HG02970 (cell line): ENCODE measurements at regions not wholly inside any gene's neighbourhood (a gene's known extent, or its start where the extent isn't known, plus 50 kb on each side); places are given as distances from the start of the nearest gene placed in this dataset.
"Not testable (repeated sequence)": the region's sequence is repeated elsewhere in the genome, so short reads cannot be mapped to it uniquely, and the experiment has no call there.

Source experiments
- ATAC-seq: cut with Tn5 transposase; IDR thresholded peaks from one replicate; pipeline ENCODE4 v1.9.1; 2021; ENCODE audit warnings: mild to moderate bottlenecking, moderate library complexity, moderate number of reproducible peaks; ENCODE audit not compliant: unreplicated experiment, low FRiP score

DNA sequence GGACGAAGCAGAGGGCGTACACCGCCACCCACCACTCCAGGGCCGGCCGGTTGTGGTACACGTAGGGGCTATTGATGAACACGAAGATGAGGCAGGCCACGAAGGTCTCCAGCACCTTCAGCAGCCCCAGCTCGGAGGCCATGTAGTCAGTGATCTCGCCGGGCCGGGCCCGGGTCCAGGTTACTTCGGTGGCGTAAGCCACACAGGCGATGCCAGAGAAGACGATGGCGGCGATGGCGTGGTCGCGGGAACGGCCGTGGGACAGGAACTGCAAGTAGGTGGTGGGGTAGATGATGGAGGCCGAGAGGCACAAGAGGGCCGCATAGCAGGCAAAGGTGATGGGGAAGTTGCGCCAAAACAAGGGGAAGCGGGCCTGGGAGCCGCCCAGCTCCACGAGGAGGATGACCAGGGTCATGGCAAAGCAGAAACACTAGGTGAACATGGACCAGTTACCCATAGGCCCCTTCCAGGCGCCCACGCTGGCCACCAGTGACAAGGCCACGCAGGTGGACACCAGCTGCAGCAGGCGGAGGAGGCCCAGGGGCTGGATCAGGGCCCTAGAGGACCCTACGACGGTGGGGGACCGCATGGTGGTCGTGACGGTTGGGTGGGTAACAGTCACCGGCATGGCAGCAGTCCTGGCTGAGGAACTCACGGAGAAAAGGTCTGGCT lies 128.4 kb upstream of the FAM98A start:
- no peak for ATAC-seq

GRCh38 chr2:33726415-33726814 lies 127.3 kb upstream of the FAM98A start:
- no peak for ATAC-seq

GRCh38 chr2:33723329-33723728 lies 124.2 kb upstream of the FAM98A start:
- no peak for ATAC-seq

GRCh38 chr2:33719067-33719466 lies 120.0 kb upstream of the FAM98A start:
- ATAC-seq, result no peak

DNA sequence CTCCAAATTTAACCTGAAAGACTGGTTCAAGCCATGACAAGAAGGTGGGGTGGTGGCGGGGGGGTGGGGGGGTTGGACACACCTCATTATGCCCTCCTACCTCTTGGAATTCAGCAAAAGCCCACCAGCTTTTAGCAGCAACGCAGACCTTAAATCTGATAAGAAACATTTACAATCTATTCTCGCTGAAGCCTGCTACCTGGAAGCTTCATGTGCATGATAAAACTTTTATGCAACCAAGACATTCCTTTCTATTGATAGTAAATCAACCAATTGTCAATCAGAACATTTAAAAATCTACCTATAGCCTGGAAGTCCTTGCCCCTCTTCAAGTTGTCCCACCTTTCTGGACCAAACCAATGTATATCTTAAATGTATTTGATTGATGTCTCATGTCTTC lies 113.6 kb upstream of the FAM98A start:
- no peak for ATAC-seq

DNA sequence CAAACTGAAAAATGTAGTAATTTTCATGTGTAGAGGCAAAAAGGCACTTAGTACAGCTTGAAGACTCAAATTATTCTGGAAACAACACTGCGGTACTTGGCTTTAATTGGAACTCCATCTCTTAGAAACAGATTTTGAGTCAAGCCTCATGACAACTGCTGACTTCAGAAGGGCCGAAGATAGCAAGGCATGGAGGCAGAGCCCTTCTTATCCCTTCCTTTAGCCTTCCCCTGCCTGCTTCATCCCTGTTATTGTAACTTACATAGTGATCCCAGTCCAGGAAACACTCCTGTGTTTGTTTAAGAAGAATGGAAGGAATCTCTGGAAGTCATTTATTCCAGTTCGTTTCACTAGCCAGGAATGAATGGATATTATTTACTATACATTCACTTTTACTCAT lies 110.9 kb upstream of the FAM98A start:
- ATAC-seq, result no peak

DNA sequence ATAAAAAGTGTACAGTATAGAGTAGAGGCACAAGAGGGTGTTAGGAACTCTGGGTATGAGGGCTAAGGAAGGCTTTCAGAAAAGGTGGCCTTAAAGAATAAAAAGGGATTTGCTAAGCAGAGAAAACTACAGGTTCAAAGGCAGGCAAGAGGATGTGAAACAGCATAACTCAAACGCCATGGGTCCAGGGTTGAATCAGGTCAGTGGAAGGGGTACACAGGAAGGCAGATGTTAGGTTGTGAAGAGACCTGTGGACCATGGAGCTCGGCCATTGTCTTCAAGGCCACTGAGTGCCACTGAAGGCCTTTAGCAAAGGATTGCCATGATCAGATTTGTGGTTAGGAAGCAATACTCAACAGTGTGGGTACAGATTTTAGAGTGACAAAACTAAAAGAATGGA lies 108.2 kb upstream of the FAM98A start:
- ATAC-seq, result no peak

GRCh38 chr2:33706410-33706809 lies 107.3 kb upstream of the FAM98A start:
- no peak for ATAC-seq

- no peak for ATAC-seq
Measured at GRCh38 chr2:33704406-33704855, 105.3 kb upstream of the FAM98A start.

DNA sequence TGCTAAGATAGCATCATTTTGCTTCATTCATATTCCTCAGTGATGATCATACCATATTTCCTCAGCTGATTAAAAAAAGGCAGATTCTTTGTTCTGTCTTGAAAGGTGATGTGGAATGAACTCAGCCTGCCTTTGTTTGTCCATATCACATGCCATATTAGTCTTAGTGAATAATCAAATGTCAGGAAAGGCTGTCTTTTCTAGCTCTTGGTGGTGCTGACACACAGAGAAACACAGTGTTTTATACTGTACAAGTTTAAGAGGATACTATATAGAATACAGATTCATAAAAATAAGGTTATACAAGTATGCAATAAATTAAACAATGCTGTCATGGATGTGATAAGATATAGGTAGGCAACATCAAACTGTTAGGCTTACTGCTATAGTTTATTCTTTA lies 97.1 kb upstream of the FAM98A start:
- no peak for ATAC-seq

DNA sequence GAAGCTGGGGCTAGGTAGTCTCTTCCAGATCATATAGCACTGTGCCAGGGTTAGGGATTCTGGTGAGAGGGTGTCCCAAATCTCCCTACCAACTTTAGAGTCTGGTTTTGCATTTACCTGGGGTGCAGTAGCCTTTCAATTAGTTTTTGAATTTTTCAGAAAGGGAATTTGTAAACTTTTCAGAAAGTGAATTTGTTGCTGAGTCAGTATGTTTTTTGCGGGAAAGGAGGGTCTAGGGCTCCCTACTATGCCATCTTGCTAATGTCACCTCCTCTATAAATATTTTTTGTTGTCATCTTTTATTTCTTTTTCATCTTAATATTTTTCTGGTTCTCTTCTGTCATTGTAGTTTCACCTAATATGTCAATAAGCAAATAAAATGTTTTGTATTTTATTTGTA lies 95.8 kb upstream of the FAM98A start:
- no peak for ATAC-seq

- not testable (repeated sequence) for ATAC-seq
Measured at GRCh38 chr2:33690686-33691085, 91.6 kb upstream of the FAM98A start.

GRCh38 chr2:33681364-33681757 lies 82.3 kb upstream of the FAM98A start:
- no peak for ATAC-seq

GRCh38 chr2:33680644-33681363 lies 81.7 kb upstream of the FAM98A start:
- ATAC-seq, result no peak

- no peak for ATAC-seq
Measured at GRCh38 chr2:33678436-33678835, 79.3 kb upstream of the FAM98A start.

DNA sequence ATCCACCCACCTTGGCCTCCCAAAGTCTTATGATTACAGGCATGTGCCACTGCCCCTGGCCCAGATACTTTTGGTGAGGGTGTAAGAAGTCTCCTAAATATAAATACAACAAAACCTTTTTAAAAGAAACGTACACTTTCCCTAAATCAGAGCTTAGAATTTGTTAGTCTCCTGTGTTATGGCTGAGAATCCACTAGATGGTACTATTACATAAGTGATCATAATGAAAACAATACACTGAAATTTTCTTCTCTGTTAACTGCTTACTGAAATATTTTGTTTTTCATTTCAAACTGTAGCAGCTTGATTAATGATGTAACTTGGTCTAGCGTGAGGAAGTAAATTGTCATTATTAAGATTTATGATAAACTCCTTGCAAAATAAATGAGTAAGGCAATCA lies 74.8 kb upstream of the FAM98A start:
- no peak for ATAC-seq

DNA sequence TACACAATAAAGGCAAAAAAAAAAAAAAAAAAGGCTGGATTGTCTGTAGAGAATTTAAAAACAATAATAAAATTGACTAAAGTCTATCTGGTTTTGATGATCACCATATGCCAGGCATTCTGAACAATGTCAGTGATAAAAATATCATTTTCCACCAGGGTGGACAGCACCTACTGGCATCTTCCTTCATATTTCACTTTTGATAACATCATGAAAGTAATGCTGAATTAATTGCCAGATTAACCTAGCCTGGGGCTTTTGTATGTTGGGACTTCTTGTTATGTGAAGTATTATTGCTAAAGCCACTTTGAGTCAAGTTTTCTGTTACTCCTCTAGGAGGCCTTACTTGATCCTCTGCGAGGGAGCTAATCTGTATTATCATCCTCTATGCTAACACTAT lies 73.8 kb upstream of the FAM98A start:
- ATAC-seq, result no peak

DNA sequence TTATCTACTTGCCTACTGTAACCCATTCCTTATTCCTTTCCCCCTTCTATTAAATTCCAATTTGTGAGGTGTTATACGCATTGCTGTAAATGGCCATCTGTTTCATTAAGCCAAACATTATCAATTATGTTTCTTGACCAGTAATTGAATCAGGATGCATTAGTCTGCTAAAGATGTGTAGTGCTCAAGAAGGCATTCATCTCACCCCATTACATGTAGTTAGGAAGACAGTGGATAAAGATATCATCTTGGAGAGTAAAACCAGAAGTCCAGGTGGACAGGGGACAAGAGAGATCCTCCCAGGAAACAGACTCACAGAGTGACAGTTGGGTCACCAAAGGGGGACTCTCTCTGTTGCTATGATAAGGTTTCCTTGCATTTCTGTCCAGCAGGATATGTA lies 73.3 kb upstream of the FAM98A start:
- no peak for ATAC-seq

DNA sequence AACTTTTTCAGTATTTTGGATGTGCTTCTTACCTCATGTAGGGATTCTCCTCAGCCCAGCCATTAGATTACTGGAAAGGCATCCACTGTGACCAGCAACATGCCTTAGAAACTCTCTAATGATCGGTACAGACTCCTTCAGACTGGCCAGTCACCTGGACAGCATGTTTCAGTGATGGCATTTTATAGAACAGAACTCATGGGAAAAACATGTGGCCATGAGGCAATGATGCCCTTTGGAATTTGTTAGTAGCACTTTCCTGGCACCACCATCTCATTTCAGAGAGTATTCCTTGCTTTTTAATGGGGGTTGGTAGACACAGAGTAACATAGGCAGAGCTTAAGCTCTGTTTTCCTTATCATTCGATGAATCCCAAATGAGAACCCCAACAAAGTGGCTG lies 72.1 kb upstream of the FAM98A start:
- no peak for ATAC-seq

DNA sequence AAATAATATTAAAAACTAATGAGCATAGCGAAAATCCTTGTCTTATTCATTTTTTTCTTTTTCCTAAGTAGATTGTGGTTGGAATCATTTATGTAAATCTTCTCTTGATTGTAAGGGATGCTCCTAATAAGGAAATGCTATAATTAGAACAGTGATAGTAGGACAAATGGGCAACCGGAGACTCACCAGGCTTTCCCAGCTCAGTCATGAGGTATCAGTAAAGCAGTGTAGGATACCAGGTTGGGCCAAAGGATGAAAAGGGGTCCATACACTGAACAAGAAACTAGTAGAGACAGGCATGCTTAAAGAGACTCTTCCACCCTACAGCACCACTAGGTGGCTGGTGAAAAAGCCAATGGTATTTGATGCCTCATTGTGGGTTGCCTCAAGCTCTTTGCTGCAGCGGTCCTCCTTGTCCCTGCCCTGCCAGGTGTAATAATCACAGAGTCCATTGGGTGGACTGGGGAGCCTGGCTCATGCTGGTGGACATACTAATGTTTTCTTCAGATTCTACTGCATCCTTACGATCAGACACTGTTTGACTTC lies 71.4 kb upstream of the FAM98A start:
- ATAC-seq, result no peak

DNA sequence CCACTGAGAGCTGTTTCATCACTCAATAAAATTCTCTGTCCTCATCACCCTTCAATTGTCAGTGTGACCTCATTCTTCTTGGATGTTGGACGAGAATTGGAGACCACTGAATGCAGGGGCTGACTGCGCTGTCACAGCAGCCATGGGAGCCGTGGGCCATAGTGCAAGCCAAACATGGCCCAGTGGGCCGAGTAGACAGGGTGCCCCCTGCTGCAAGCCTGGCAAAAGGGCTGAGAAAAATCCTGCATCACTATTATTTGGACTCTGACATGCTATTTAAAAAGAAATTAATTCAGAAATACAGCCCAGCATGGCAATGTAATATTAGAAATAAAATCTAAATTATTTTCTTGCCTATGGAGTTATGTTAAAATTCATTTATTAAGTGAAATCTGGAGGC lies 67.8 kb upstream of the FAM98A start:
- no peak for ATAC-seq

DNA sequence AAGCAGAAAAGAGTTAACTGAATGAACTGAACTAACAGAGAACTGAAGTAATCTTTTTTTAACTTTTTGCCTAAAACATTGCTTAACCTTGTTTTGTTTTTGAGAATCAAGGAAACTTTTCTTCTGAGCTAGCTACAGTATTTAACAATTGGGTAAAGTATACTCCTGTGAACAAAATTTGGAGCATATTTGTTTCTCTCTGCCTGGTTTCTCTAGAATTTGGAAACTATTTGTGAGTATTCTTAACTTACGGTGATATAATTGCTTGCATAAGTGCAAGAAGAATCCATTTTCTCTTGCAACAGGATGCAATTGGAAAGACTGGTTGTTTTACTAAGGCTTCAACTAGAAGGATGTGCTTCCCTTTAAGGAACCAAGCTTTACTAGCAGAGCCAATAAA lies 65.9 kb upstream of the FAM98A start:
- ATAC-seq, result no peak
